Thoracic aorta (tissue), 2 donors: ENCODE measurements at regions not wholly inside any gene's neighbourhood (a gene's known extent, or its start where the extent isn't known, plus 50 kb on each side); places are given as distances from the start of the nearest gene placed in this dataset.

ENCODE experiments used
- ATAC-seq: fragments of 150-250 bp; one replicate; pipeline ENCODE4 v1.8.0; 2017; ENCODE audit warnings: low read depth; ENCODE audit not compliant: insufficient number of reproducible peaks, low FRiP score
- DNase-seq: peaks from one replicate; pipeline ENCODE4 v3.0.0-alpha.2; 2020; ENCODE audit warnings: low spot score
- H3K27ac ChIP-seq, 2 donors: fragments of 200-600 bp; sonication (generic); 1 replicate in 1 of 2; 2 replicates in 1 of 2; pipeline ENCODE4 v1.5.1; 2016; ENCODE audit warnings: mild to moderate bottlenecking in 2 of 2, moderate library complexity in 2 of 2
- H3K27me3 ChIP-seq: fragments of 200-600 bp; sonication (generic); replicated peaks from 2 replicates; pipeline ENCODE4 v1.6.0; 2016; ENCODE audit warnings: mild to moderate bottlenecking; ENCODE audit not compliant: insufficient read depth
- H3K36me3 ChIP-seq: fragments of 200-600 bp; sonication (generic); one replicate; pipeline ENCODE4 v1.5.1; 2016
- H3K4me1 ChIP-seq, 2 donors: fragments of 200-600 bp; sonication (generic); 1 replicate in 1 of 2; 2 replicates in 1 of 2; pipeline versions ENCODE4 v1.5.1 to v1.6.0; 2016; ENCODE audit warnings: low read depth in 2 of 2, mild to moderate bottlenecking in 1 of 2; ENCODE audit not compliant: control insufficient read depth in 1 of 2
- H3K4me3 ChIP-seq: fragments of 200-600 bp; sonication (generic); 2 replicates; pipeline ENCODE4 v1.5.1; 2016; ENCODE audit warnings: mild to moderate bottlenecking
- H3K9me3 ChIP-seq: fragments of 200-600 bp; sonication (generic); 2 replicates; pipeline ENCODE4 v1.5.1; 2016
- CTCF ChIP-seq: fragments of 200-600 bp; sonication (generic); IDR thresholded peaks from one replicate; pipeline ENCODE4 v1.5.1; 2019; ENCODE audit warnings: antibody characterized with exemption

- H3K36me3 ChIP-seq, result no peaks in the 10 kb centered on the region
- DNase-seq, result no peak
Measured at GRCh38 chr9:28770827-28771226, 1197.5 kb upstream of the C9orf72 start.

GRCh38 chr9:28774433-28775235, 1201.4 kb upstream of the C9orf72 start:
- ATAC-seq, result no peak
- Histone ChIP-seq H3K9me3 (no peaks in the 10 kb centered on the region), H3K36me3 (no peaks in the 10 kb centered on the region), H3K4me1 (no peaks in the 10 kb centered on the region), H3K27ac (no peak overlapping the region), H3K27me3 (no peaks in the 10 kb centered on the region), H3K4me3 (no peak overlapping the region)
- TF ChIP-seq CTCF, result no peak
- no peak for DNase-seq

More at GRCh38 chr9:28770827-28771226, 1197.5 kb upstream of the C9orf72 start:
- H3K9me3 ChIP-seq, result no peaks in the 10 kb centered on the region
- no peak overlapping the region for H3K27ac ChIP-seq
- H3K4me3 ChIP-seq, result no peak overlapping the region
- TF ChIP-seq CTCF, result no peak
- H3K4me1 ChIP-seq, result no peaks in the 10 kb centered on the region
- ATAC-seq, result no peak
- H3K27me3 ChIP-seq, result no peaks in the 10 kb centered on the region

- Histone ChIP-seq H3K4me3 (no peak overlapping the region), H3K36me3 (no peaks in the 10 kb centered on the region), H3K27ac (no peak overlapping the region), H3K9me3 (no peaks in the 10 kb centered on the region), H3K4me1 (no peaks in the 10 kb centered on the region), H3K27me3 (no peaks in the 10 kb centered on the region)
- ATAC-seq (no peak), DNase-seq (no peak)
- no peak for TF ChIP-seq CTCF
Measured at GRCh38 chr9:28779243-28779642, 1206.0 kb upstream of the C9orf72 start.

GRCh38 chr9:28781481-28781880, 1208.2 kb upstream of the C9orf72 start:
- no peaks in the 10 kb centered on the region for H3K27me3 ChIP-seq
- H3K36me3 ChIP-seq, result no peaks in the 10 kb centered on the region
- TF ChIP-seq CTCF, result no peak
- ATAC-seq, result no peak
- H3K9me3 ChIP-seq, result no peaks in the 10 kb centered on the region
- H3K27ac ChIP-seq, result no peak overlapping the region
- no peak overlapping the region for H3K4me3 ChIP-seq
- no peak for DNase-seq
- no peaks in the 10 kb centered on the region for H3K4me1 ChIP-seq

GRCh38 chr9:28782630-28783029, 1209.3 kb upstream of the C9orf72 start:
- Histone ChIP-seq H3K9me3 (no peaks in the 10 kb centered on the region), H3K36me3 (no peaks in the 10 kb centered on the region), H3K27ac (no peak overlapping the region), H3K4me3 (no peak overlapping the region), H3K27me3 (no peaks in the 10 kb centered on the region), H3K4me1 (no peaks in the 10 kb centered on the region)
- no peak for TF ChIP-seq CTCF
- DNase-seq, result no peak
- ATAC-seq, result no peak
